Renal cortex interstitium (tissue), 11 donors: ENCODE measurements at regions not wholly inside any gene's neighbourhood (a gene's known extent, or its start where the extent isn't known, plus 50 kb on each side); places are given as distances from the start of the nearest gene placed in this dataset.
A peak's percentile ranks its signal among the peaks of the same experiment; 100 is the strongest.
"Not testable (repeated sequence)": the region's sequence is repeated elsewhere in the genome, so short reads cannot be mapped to it uniquely, and the experiment has no call there.

Source experiments
- DNase-seq, 11 donors: peaks; one replicate each; pipeline ENCODE4 v3.0.0-alpha.2; 2013; ENCODE audit warnings: low read depth in 9 of 11, low spot score in 4 of 11; ENCODE audit errors: extremely low read depth in 1 of 11

- no peak for DNase-seq
Measured at GRCh38 chr16:54879681-54880080, 51.0 kb upstream of the IRX5 start.

- DNase-seq = no peak
Measured at GRCh38 chr16:54878301-54878700, 52.4 kb upstream of the IRX5 start.

- DNase-seq = no peak
Measured at GRCh38 chr16:54875443-54875842, 55.2 kb upstream of the IRX5 start.

- not testable (repeated sequence) for DNase-seq
Measured at GRCh38 chr16:54873716-54874373, 56.8 kb upstream of the IRX5 start.

- DNase-seq = no peak
Measured at GRCh38 chr16:54873071-54873470, 57.6 kb upstream of the IRX5 start.

GRCh38 chr16:54870151-54870550 is 60.5 kb upstream of the IRX5 start:
- no peak for DNase-seq

GRCh38 chr16:54867302-54867832 is 63.3 kb upstream of the IRX5 start:
- DNase-seq = no peak

GRCh38 chr16:54862529-54862928 is 68.1 kb upstream of the IRX5 start:
- DNase-seq = peak in 1 of 11 donors; percentile 5

- DNase-seq = no peak
Measured at GRCh38 chr16:54856871-54857270, 73.8 kb upstream of the IRX5 start.

- no peak for DNase-seq
Measured at GRCh38 chr16:54847609-54848008, 83.1 kb upstream of the IRX5 start.

GRCh38 chr16:54847207-54847606 is 83.5 kb upstream of the IRX5 start:
- DNase-seq = no peak

GRCh38 chr16:54846766-54847165 is 83.9 kb upstream of the IRX5 start:
- DNase-seq = no peak

- no peak for DNase-seq
Measured at GRCh38 chr16:54843424-54843750, 87.3 kb upstream of the IRX5 start.

- no peak for DNase-seq
Measured at GRCh38 chr16:54842743-54843423, 87.8 kb upstream of the IRX5 start.

GRCh38 chr16:54829691-54830090 is 101.0 kb upstream of the IRX5 start:
- no peak for DNase-seq

GRCh38 chr16:54822892-54823291 is 107.8 kb upstream of the IRX5 start:
- DNase-seq = no peak

- no peak for DNase-seq
Measured at GRCh38 chr16:54822492-54822891, 108.2 kb upstream of the IRX5 start.

GRCh38 chr16:54821731-54822130 is 108.9 kb upstream of the IRX5 start:
- DNase-seq = no peak

- no peak for DNase-seq
Measured at GRCh38 chr16:54817940-54818574, 112.6 kb upstream of the IRX5 start.

- DNase-seq = peak in 1 of 11 donors; percentile 5
Measured at GRCh38 chr16:54817432-54817831, 113.2 kb upstream of the IRX5 start.
